CD4-positive, alpha-beta T cell (primary cell): ENCODE measurements at regions not wholly inside any gene's neighbourhood (a gene's known extent, or its start where the extent isn't known, plus 50 kb on each side); places are given as distances from the start of the nearest gene placed in this dataset.

Experiments
- ATAC-seq: fragments of 200-7000 bp; cut with Tn5 transposase; one replicate; pipeline ENCODE4 v1.10.0; 2022; ENCODE audit warnings: mild to moderate bottlenecking; ENCODE audit not compliant: poor library complexity
- CTCF ChIA-PET: fragments of 350-600 bp; sonication (Branson Sonifier 250); formaldehyde crosslinking; loops from one replicate; lab custom pipeline; 2021; ENCODE audit warnings: antibody characterized with exemption, inconsistent platforms; lab: Charles Lee
- POLR2A ChIA-PET: fragments of 350-600 bp; sonication (Branson Sonifier 250); formaldehyde crosslinking; loops from one replicate; lab custom pipeline; 2021; ENCODE audit warnings: antibody characterized with exemption, inconsistent platforms; lab: Charles Lee
- DNase-seq, 14 experiments: peaks; one replicate each; pipeline ENCODE4 v3.0.0-alpha.2; 2013 to 2020; ENCODE audit warnings: mixed read lengths in 2 of 14
- H3K27ac ChIP-seq, 2 donors: one replicate each; pipeline versions ENCODE4 v1.5.1 to v1.7.0; 2013; ENCODE audit warnings: low read length in 2 of 2, low read depth in 1 of 2, mild to moderate bottlenecking in 1 of 2
- H3K27me3 ChIP-seq, 2 experiments: 1 replicate in 1 of 2; 2 replicates in 1 of 2; pipeline versions ENCODE4 v1.6.1 to v1.7.0; 2013; ENCODE audit warnings: low read length in 2 of 2, control low read depth in 1 of 2, mild to moderate bottlenecking in 1 of 2, moderate library complexity in 1 of 2; ENCODE audit not compliant: insufficient read depth in 2 of 2, control insufficient read depth in 1 of 2
- H3K36me3 ChIP-seq: one replicate; pipeline ENCODE4 v1.6.1; 2013; ENCODE audit warnings: low read length, control low read depth; ENCODE audit not compliant: insufficient read depth
- H3K4me1 ChIP-seq: one replicate; pipeline ENCODE4 v1.6.1; 2013; ENCODE audit warnings: low read length, control low read depth; ENCODE audit not compliant: insufficient read depth
- H3K4me3 ChIP-seq: one replicate; pipeline ENCODE4 v1.5.1; 2013; ENCODE audit warnings: mild to moderate bottlenecking, low read length, moderate library complexity
- H3K9me3 ChIP-seq, 2 experiments: 1 replicate in 1 of 2; 2 replicates in 1 of 2; pipeline versions ENCODE4 v1.6.1 to v1.7.0; 2013; ENCODE audit warnings: low read length in 2 of 2, mild to moderate bottlenecking in 2 of 2, control low read depth in 1 of 2, moderate library complexity in 1 of 2; ENCODE audit not compliant: control insufficient read depth in 1 of 2, insufficient read depth in 1 of 2
- H3K27ac Mint-ChIP-seq: one replicate; pipeline ENCODE4 v1.8.0; 2020; ENCODE audit warnings: mixed read lengths
- H3K27me3 Mint-ChIP-seq: one replicate; pipeline ENCODE4 v1.8.0; 2021; ENCODE audit warnings: mixed read lengths
- H3K36me3 Mint-ChIP-seq: one replicate; pipeline ENCODE4 v1.8.0; 2021; ENCODE audit warnings: low read depth, mixed read lengths
- H3K4me1 Mint-ChIP-seq: one replicate; pipeline ENCODE4 v1.8.0; 2021; ENCODE audit warnings: low read depth, mixed read lengths
- H3K4me3 Mint-ChIP-seq: one replicate; pipeline ENCODE4 v1.8.0; 2020; ENCODE audit warnings: mild to moderate bottlenecking, mixed read lengths
- H3K9me3 Mint-ChIP-seq: one replicate; pipeline ENCODE4 v1.8.0; 2020; ENCODE audit warnings: mixed read lengths
- CTCF ChIP-seq: fragments of 200-600 bp; IDR thresholded peaks from one replicate; pipeline ENCODE4 v1.8.0; 2022; ENCODE audit warnings: antibody characterized with exemption, mild to moderate bottlenecking
- intact Hi-C, 2 experiments: fragments of 100-400 bp; cut with DNase I in 1 of 2; cut with micrococcal nuclease in 1 of 2; formaldehyde crosslinking; loops; one replicate each; pipeline versions ENCODE4 v1.15.1 to v1.9.0; 2023 to 2025; cut with DNase I, micrococcal nuclease

- CTCF ChIA-PET: no interaction called here
- intact Hi-C loops: no loop called here
- no peak for TF ChIP-seq CTCF
Measured at GRCh38 chr5:107242411-107243219, 428.1 kb downstream of the EFNA5 start.

GRCh38 chr5:107241841-107242240 lies 428.9 kb downstream of the EFNA5 start:
- ChIA-PET POLR2A (no interaction called here), CTCF (no interaction called here)
- Mint-ChIP-seq H3K27me3 (peaks cover 5% of the 10 kb centered on the region), H3K4me1 (no peaks in the 10 kb centered on the region), H3K36me3 (no peaks in the 10 kb centered on the region), H3K9me3 (no peaks in the 10 kb centered on the region), H3K27ac (no peak overlapping the region), H3K4me3 (no peak overlapping the region)
- DNase-seq (no peak), ATAC-seq (no peak)
- no peaks in the 10 kb centered on the region for H3K36me3 ChIP-seq
- no peak overlapping the region for H3K27ac ChIP-seq
- TF ChIP-seq CTCF: no peak
- H3K9me3 ChIP-seq: no peaks in the 10 kb centered on the region
- intact Hi-C loops: no loop called here
- H3K27me3 ChIP-seq: no peaks in the 10 kb centered on the region
- H3K4me1 ChIP-seq: no peaks in the 10 kb centered on the region
- no peak overlapping the region for H3K4me3 ChIP-seq

More at GRCh38 chr5:107242411-107243219, 428.1 kb downstream of the EFNA5 start:
- Histone ChIP-seq H3K36me3 (no peaks in the 10 kb centered on the region), H3K4me1 (no peaks in the 10 kb centered on the region), H3K27me3 (no peaks in the 10 kb centered on the region), H3K27ac (no peak overlapping the region), H3K9me3 (no peaks in the 10 kb centered on the region), H3K4me3 (no peak overlapping the region)
- peaks cover 5% of the 10 kb centered on the region for H3K27me3 Mint-ChIP-seq
- H3K36me3 Mint-ChIP-seq: no peaks in the 10 kb centered on the region
- no peaks in the 10 kb centered on the region for H3K4me1 Mint-ChIP-seq
- DNase-seq (no peak), ATAC-seq (no peak)
- no peak overlapping the region for H3K4me3 Mint-ChIP-seq
- no peaks in the 10 kb centered on the region for H3K9me3 Mint-ChIP-seq
- POLR2A ChIA-PET: no interaction called here
- no peak overlapping the region for H3K27ac Mint-ChIP-seq

DNA sequence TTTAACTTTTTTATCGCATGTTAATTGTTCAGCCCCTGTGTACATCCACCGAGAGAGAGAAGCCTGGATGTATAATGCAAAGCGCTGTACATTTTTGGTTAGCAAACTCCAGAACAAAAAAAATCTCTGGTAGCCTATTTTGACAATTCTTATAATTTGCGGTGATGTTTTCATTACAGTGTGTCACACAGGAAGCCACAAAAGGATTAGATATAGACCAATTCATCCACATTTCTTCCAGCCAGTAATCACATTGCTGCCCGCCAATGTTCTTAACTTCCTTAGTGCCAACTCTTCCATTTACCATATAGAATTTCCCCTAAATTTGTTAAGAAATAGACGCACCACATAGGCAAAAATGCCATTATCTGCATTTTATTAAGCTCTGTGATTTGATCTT lies 435.6 kb downstream of the EFNA5 start:
- intact Hi-C loops: no loop called here
- H3K36me3 Mint-ChIP-seq: no peaks in the 10 kb centered on the region
- H3K27ac ChIP-seq: no peak overlapping the region
- H3K36me3 ChIP-seq: no peaks in the 10 kb centered on the region
- CTCF ChIA-PET: interaction anchor here (2.4 kb wide), 1 partner anchor 14 kb away, joined by 4 read pairs; no protein-coding TSS in a partner anchor
- H3K9me3 Mint-ChIP-seq: no peaks in the 10 kb centered on the region
- H3K27me3 Mint-ChIP-seq: peaks cover 5% of the 10 kb centered on the region
- H3K4me1 ChIP-seq: no peaks in the 10 kb centered on the region
- H3K4me3 Mint-ChIP-seq: no peak overlapping the region
- POLR2A ChIA-PET: no interaction called here
- ATAC-seq (no peak), DNase-seq (no peak)
- H3K4me3 ChIP-seq: no peak overlapping the region
- no peaks in the 10 kb centered on the region for H3K27me3 ChIP-seq
- TF ChIP-seq CTCF: no peak
- H3K9me3 ChIP-seq: no peaks in the 10 kb centered on the region
- no peak overlapping the region for H3K27ac Mint-ChIP-seq
- no peaks in the 10 kb centered on the region for H3K4me1 Mint-ChIP-seq
